HCT116 (cell line): ENCODE measurements at regions not wholly inside any gene's neighbourhood (a gene's known extent, or its start where the extent isn't known, plus 50 kb on each side); places are given as distances from the start of the nearest gene placed in this dataset.

Experiments
- ATAC-seq: fragments of 200-7000 bp; cut with Tn5 transposase; 2 replicates; pipeline ENCODE4 v1.9.1; 2020; ENCODE audit warnings: mild to moderate bottlenecking, moderate library complexity
- BruUV-seq: library from RNA; stranded (reverse); fragments of 400-500 nt; replicated peaks from 2 replicates; lab custom pipeline; 2021; lab: Mats Ljungman, UMichigan
- CTCF ChIA-PET: fragments of 300-600 bp; sonication (Branson Sonifier 250); formaldehyde crosslinking; loops from one replicate; lab custom pipeline; 2021; ENCODE audit warnings: antibody characterized with exemption; lab: Charles Lee
- POLR2A ChIA-PET: fragments of 300-600, 350-600 bp; sonication (Branson Sonifier 250); formaldehyde crosslinking; loops from one replicate; lab custom pipeline; 2021; ENCODE audit warnings: antibody characterized with exemption; lab: Charles Lee
- RAD21 ChIA-PET, 2 experiments: fragments of 300-600 bp; sonication (Branson Sonifier 250); formaldehyde crosslinking; loops; one replicate each; lab custom pipeline; 2023; ENCODE audit warnings: low total read pairs in 2 of 2; ENCODE audit not compliant: uncharacterized antibody in 2 of 2, unreplicated experiment in 2 of 2, low non-redundant PET in 1 of 2; lab: Charles Lee
- DNase-seq: peaks from one replicate; pipeline ENCODE4 v3.0.0-alpha.2; 2010; ENCODE audit warnings: low read depth, low spot score
- H2AFZ ChIP-seq: fragments of 200-600 bp; shearing (Covaris generic), sonication (generic); 2 replicates; pipeline ENCODE4 v1.6.1; 2017; ENCODE audit warnings: low read depth, mixed run types, mixed read lengths, antibody characterized with exemption, low read length; ENCODE audit not compliant: poor library complexity, severe bottlenecking
- H3K27ac ChIP-seq: 2 replicates; pipeline ENCODE4 v1.5.1; 2012; ENCODE audit warnings: low read depth, low read length
- H3K27me3 ChIP-seq: fragments of 200-600 bp; sonication (generic); 2 replicates; pipeline ENCODE4 v1.6.1; 2016; ENCODE audit warnings: mixed run types, low read length, mixed read lengths; ENCODE audit not compliant: insufficient read depth
- H3K36me3 ChIP-seq, 2 experiments: fragments of 200-500 bp in 1 of 2; fragments of 200-600 bp in 1 of 2; sonication (Bioruptor generic) in 1 of 2; sonication (generic) in 1 of 2; 2 replicates each; pipeline versions ENCODE4 v1.5.1 to v1.6.1; 2014 to 2016; ENCODE audit warnings: low read length in 2 of 2, inconsistent platforms in 1 of 2, mixed read lengths in 1 of 2, mixed run types in 1 of 2; ENCODE audit not compliant: insufficient read depth in 2 of 2, control insufficient read depth in 1 of 2
- H3K4me1 ChIP-seq, 2 experiments: fragments of 200-600 bp in 1 of 2; sonication (generic) in 1 of 2; 2 replicates each; pipeline versions ENCODE4 v1.5.1 to v1.6.1; 2012 to 2017; ENCODE audit warnings: low read length in 2 of 2, inconsistent platforms in 1 of 2, mild to moderate bottlenecking in 1 of 2, mixed read lengths in 1 of 2, mixed run types in 1 of 2, moderate library complexity in 1 of 2; ENCODE audit not compliant: insufficient read depth in 2 of 2, control insufficient read depth in 1 of 2
- H3K4me2 ChIP-seq: fragments of 200-600 bp; sonication (generic); 2 replicates; pipeline ENCODE4 v1.6.1; 2017; ENCODE audit warnings: mixed run types, low read length, mixed read lengths
- H3K4me3 ChIP-seq, 2 experiments: fragments of 200-600 bp in 1 of 2; sonication (generic) in 1 of 2; replicated peaks in 1 of 2; 2 replicates each; pipeline ENCODE4 v1.5.1; 2011 to 2016; ENCODE audit warnings: low read length in 2 of 2, control low read depth in 1 of 2, low read depth in 1 of 2, mild to moderate bottlenecking in 1 of 2, mixed read lengths in 1 of 2, mixed run types in 1 of 2
- H3K79me2 ChIP-seq: fragments of 200-600 bp; sonication (generic); 2 replicates; pipeline ENCODE4 v1.6.1; 2017; ENCODE audit warnings: mild to moderate bottlenecking, mixed run types, low read length, moderate library complexity, mixed read lengths; ENCODE audit not compliant: insufficient read depth
- H3K9ac ChIP-seq: fragments of 200-600 bp; sonication (generic); 2 replicates; pipeline ENCODE4 v1.6.1; 2016; ENCODE audit warnings: low read length, mixed read lengths
- H3K9me2 ChIP-seq: fragments of 200-600 bp; sonication (generic), shearing (Covaris generic); 2 replicates; pipeline ENCODE4 v1.6.1; 2017; ENCODE audit warnings: mixed run types, mild to moderate bottlenecking, moderate library complexity; ENCODE audit not compliant: insufficient read depth
- H3K9me3 ChIP-seq, 2 experiments: fragments of 200-500 bp in 1 of 2; fragments of 200-600 bp in 1 of 2; sonication (Bioruptor generic) in 1 of 2; sonication (generic) in 1 of 2; 2 replicates each; pipeline ENCODE4 v1.6.1; 2014 to 2017; ENCODE audit warnings: low read length in 2 of 2, mixed read lengths in 2 of 2, inconsistent platforms in 1 of 2, low read depth in 1 of 2, mild to moderate bottlenecking in 1 of 2, mixed run types in 1 of 2, moderate library complexity in 1 of 2; ENCODE audit not compliant: control insufficient read depth in 1 of 2, insufficient read depth in 1 of 2
- H4K20me1 ChIP-seq: fragments of 200-600 bp; sonication (generic), shearing (Covaris generic); 2 replicates; pipeline ENCODE4 v1.6.1; 2017; ENCODE audit warnings: mixed run types, mild to moderate bottlenecking, moderate library complexity; ENCODE audit not compliant: insufficient read depth
- CBX3 ChIP-seq: IDR thresholded peaks from 2 replicates; pipeline ENCODE4 v1.6.1; 2012; ENCODE audit warnings: low read depth
- CEBPB ChIP-seq: IDR thresholded peaks from 2 replicates; pipeline ENCODE4 v1.6.1; 2012; ENCODE audit warnings: low read depth
- FOSL1 ChIP-seq: IDR thresholded peaks from 2 replicates; pipeline ENCODE4 v1.6.1; 2012; ENCODE audit warnings: low read depth
- POLR2A ChIP-seq: IDR thresholded peaks from 2 replicates; pipeline ENCODE4 v1.7.0; 2011; ENCODE audit warnings: borderline replicate concordance; ENCODE audit not compliant: insufficient read depth, insufficient read length; ENCODE audit errors: extremely low read depth
- POLR2AphosphoS5 ChIP-seq: IDR thresholded peaks from 2 replicates; pipeline ENCODE4 v1.6.1; 2011; ENCODE audit warnings: mild to moderate bottlenecking, low read depth, low read length, moderate library complexity
- RAD21 ChIP-seq: IDR thresholded peaks from 2 replicates; pipeline ENCODE4 v1.6.1; 2012; ENCODE audit warnings: low read depth, mild to moderate bottlenecking
- SP1 ChIP-seq: IDR thresholded peaks from 2 replicates; pipeline ENCODE4 v1.6.1; 2012; ENCODE audit warnings: low read depth
- TCF7L2 ChIP-seq: IDR thresholded peaks from 2 replicates; pipeline ENCODE4 v1.7.0; 2011; ENCODE audit warnings: borderline replicate concordance, inconsistent platforms; ENCODE audit not compliant: insufficient read depth, insufficient read length; ENCODE audit errors: extremely low read depth
- intact Hi-C: fragments of 100-400 bp; cut with micrococcal nuclease; formaldehyde crosslinking; loops from 2 replicates; pipeline ENCODE4 v1.10.0; 2022
- TF ChIP-seq, protein P1 (sequence below), 3 experiments: fragments of 200-600 bp in 1 of 3; sonication (generic) in 1 of 3; IDR thresholded peaks in 2 of 3; conservative IDR thresholded peaks in 1 of 3; 2 replicates each; pipeline ENCODE4 v1.5.1; 2012 to 2017; ENCODE audit warnings: low read depth in 2 of 3, low read length in 2 of 3, antibody characterized with exemption in 1 of 3, borderline replicate concordance in 1 of 3, control low read depth in 1 of 3, mild to moderate bottlenecking in 1 of 3, mixed read lengths in 1 of 3, mixed run types in 1 of 3, moderate library complexity in 1 of 3; ENCODE audit not compliant: insufficient read depth in 1 of 3
- TF ChIP-seq, protein P2 (sequence below): IDR thresholded peaks from 2 replicates; pipeline ENCODE4 v1.6.1; 2012

DNA sequence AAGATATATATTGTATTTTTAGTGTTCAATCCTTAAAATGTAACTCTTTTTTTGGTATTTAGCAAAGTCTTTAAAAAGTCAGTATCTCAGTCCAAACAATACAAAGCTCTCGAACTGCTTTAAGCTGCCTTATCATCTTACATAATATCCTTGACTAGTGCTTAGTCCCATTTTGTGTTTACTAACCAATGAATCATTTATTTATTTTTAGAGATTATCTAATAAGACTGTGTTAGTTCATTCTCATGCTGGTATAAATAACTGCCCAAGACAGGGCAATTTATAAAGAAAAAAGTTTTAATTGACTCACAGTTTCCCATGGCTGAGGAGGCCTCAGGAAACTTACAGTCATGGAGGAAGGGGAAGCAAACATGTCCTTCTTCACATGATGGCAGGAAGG, 248.3 kb upstream of the KYNU start:
- Histone ChIP-seq H3K9ac (no peak overlapping the region), H4K20me1 (no peaks in the 10 kb centered on the region), H3K4me3 (no peak overlapping the region), H3K36me3 (no peaks in the 10 kb centered on the region), H3K9me3 (no peaks in the 10 kb centered on the region), H3K27me3 (no peaks in the 10 kb centered on the region), H3K4me2 (no peak overlapping the region), H3K27ac (no peak overlapping the region), H3K9me2 (no peaks in the 10 kb centered on the region), H2AFZ (peak overlapping the region; percentile 41), H3K4me1 (no peaks in the 10 kb centered on the region), H3K79me2 (no peaks in the 10 kb centered on the region)
- intact Hi-C loops = no loop called here
- BruUV-seq = no TSS peak
- ChIA-PET CTCF (no interaction called here), RAD21 (no interaction called here), POLR2A (no interaction called here)
- DNase-seq (no peak), ATAC-seq (no peak)
- no peak for TF ChIP-seq RAD21
- TF ChIP-seq POLR2A = no peak
- no peak for TF ChIP-seq CEBPB
- TF ChIP-seq POLR2AphosphoS5 = no peak
- TF ChIP-seq FOSL1 = no peak
- TF ChIP-seq, protein P1, sequence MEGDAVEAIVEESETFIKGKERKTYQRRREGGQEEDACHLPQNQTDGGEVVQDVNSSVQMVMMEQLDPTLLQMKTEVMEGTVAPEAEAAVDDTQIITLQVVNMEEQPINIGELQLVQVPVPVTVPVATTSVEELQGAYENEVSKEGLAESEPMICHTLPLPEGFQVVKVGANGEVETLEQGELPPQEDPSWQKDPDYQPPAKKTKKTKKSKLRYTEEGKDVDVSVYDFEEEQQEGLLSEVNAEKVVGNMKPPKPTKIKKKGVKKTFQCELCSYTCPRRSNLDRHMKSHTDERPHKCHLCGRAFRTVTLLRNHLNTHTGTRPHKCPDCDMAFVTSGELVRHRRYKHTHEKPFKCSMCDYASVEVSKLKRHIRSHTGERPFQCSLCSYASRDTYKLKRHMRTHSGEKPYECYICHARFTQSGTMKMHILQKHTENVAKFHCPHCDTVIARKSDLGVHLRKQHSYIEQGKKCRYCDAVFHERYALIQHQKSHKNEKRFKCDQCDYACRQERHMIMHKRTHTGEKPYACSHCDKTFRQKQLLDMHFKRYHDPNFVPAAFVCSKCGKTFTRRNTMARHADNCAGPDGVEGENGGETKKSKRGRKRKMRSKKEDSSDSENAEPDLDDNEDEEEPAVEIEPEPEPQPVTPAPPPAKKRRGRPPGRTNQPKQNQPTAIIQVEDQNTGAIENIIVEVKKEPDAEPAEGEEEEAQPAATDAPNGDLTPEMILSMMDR (IDR thresholded peaks at IDR 0.05 in 2 of 3, conservative IDR thresholded peaks at IDR 0.05 in 1 of 3; ENCODE audit: borderline replicate concordance in 1 of 3, insufficient read depth in 1 of 3, low read depth in 2 of 3, low read length in 2 of 3) = no peak
- TF ChIP-seq CBX3 = no peak
- no peak for TF ChIP-seq SP1
- no peak for TF ChIP-seq TCF7L2
- TF ChIP-seq, protein P2, sequence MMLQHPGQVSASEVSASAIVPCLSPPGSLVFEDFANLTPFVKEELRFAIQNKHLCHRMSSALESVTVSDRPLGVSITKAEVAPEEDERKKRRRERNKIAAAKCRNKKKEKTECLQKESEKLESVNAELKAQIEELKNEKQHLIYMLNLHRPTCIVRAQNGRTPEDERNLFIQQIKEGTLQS = no peak
